ENCODE measurements at regions not wholly inside any gene's neighbourhood (a gene's known extent, or its start where the extent isn't known, plus 50 kb on each side); places are given as distances from the start of the nearest gene placed in this dataset.

DNA sequence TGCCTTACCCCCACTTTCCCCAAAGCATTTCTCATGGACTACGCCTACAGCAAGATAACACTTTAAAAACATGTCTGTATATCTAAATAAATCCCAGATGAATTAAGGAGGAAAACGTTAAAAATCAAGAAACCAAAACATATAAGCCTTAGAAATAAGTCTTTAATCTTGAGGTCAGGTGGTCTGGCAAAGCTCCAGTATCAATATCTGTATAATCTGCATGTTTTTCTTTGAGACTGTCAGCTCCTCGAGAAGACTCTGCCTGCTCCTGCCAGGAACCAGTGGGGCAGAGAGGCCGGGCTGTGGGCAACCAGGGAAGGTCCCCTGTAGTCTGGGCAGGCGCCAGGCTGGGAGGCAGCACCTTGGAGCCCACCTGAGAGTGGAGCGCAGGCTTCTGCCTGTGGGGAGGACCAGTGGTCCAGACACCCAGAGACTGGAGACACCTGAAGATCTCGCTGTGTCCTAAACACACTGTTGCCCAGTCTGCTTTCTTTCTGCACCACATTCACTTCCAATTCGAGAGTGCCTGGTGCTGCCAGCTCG lies 291.0 kb upstream of the SOX11 start:
- TF ChIP-seq, protein P1, sequence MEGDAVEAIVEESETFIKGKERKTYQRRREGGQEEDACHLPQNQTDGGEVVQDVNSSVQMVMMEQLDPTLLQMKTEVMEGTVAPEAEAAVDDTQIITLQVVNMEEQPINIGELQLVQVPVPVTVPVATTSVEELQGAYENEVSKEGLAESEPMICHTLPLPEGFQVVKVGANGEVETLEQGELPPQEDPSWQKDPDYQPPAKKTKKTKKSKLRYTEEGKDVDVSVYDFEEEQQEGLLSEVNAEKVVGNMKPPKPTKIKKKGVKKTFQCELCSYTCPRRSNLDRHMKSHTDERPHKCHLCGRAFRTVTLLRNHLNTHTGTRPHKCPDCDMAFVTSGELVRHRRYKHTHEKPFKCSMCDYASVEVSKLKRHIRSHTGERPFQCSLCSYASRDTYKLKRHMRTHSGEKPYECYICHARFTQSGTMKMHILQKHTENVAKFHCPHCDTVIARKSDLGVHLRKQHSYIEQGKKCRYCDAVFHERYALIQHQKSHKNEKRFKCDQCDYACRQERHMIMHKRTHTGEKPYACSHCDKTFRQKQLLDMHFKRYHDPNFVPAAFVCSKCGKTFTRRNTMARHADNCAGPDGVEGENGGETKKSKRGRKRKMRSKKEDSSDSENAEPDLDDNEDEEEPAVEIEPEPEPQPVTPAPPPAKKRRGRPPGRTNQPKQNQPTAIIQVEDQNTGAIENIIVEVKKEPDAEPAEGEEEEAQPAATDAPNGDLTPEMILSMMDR (IDR thresholded peaks at IDR 0.05; ENCODE audit: insufficient read depth, low read length): no peak

DNA sequence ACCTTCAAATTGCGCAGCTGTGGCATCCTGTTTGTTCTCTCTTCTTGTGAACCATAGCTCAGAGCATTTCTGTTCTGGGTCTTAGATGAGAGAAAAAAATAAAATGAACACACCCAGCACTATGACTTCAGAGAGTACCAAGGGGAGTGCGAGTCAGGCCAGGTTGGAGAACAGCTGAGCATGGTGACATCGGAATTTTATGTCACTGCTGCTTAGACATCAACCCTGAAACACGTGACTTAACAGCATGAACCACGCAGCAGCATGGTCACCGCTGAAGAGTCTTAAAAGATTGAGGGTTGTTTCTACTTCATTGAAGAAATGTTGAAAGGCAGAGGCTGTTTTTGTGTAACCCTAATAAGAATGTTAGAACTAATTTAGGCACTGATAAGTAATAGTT lies 288.8 kb upstream of the SOX11 start:
- TF ChIP-seq, protein P1 (IDR thresholded peaks at IDR 0.05; ENCODE audit: insufficient read depth, low read length): no peak
- H3K4me3 ChIP-seq (ENCODE audit: low read depth, low read length): no peak overlapping the region
- DNase-seq (ENCODE audit: low read depth): no peak

More for the DNA sequence above, 291.0 kb upstream of the SOX11 start:
- no peak overlapping the region for H3K4me3 ChIP-seq (ENCODE audit: low read depth, low read length)
- DNase-seq (ENCODE audit: low read depth): no peak

DNA sequence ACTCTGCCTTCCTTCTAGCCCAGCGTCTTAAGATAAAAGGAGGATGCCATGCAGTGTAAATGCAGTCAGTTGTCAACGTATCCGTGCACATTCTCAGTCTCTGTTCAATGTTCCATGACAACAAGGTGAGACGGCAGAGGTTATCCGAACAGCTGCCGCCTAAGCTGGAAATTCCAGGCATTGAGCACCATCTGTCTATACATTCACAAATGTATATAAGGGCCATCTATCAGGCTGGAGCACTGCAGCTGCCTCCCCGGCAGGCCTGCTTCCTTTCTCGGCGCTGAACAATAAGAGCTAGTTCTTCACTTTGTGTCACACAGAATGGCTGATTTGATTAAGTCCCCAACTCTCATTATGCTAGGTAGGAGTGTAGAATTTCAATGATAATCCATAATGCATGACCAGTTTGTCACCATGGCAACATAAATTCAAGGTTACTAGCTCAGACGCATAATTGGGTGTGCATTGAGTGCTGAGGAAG lies 282.2 kb upstream of the SOX11 start:
- TF ChIP-seq, protein P1 (IDR thresholded peaks at IDR 0.05; ENCODE audit: insufficient read depth, low read length): no peak
- H3K4me3 ChIP-seq (ENCODE audit: low read depth, low read length): no peak overlapping the region
- DNase-seq (ENCODE audit: low read depth): no peak

DNA sequence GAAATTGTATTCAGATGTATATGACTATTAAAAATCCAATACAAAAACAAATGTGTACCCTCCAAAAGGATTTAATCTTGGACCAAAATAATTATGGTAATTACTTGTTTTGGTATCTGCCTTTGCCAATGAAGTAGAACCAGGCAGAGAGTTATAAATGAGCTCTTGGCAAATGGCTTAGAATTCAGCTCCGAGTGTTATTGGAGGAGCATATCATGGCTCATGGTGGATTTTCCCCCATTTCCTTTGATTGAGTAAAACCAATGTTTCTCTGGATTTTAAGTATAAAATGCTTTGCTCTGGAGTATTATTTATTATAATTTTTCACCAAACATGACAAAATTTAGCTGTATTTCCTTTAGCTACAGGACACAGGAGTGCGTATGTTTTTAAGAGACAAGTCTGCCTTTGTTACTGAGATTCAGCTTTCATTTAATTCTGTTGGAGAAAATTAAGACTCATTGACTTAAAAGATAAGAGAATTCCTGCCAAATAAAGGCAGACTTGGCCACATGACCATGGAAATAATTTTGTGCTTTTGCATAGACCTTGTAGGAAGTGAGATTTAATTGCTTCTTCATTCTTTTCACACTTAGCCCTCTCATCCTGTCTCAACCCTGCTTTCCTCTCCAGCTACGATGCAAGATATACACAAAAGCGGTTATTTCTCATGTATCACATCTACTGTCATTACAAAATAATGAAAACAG lies 281.0 kb upstream of the SOX11 start:
- H3K4me3 ChIP-seq (ENCODE audit: low read depth, low read length): no peak overlapping the region
- DNase-seq (ENCODE audit: low read depth): no peak
- TF ChIP-seq, protein P1 (IDR thresholded peaks at IDR 0.05; ENCODE audit: insufficient read depth, low read length): no peak

DNA sequence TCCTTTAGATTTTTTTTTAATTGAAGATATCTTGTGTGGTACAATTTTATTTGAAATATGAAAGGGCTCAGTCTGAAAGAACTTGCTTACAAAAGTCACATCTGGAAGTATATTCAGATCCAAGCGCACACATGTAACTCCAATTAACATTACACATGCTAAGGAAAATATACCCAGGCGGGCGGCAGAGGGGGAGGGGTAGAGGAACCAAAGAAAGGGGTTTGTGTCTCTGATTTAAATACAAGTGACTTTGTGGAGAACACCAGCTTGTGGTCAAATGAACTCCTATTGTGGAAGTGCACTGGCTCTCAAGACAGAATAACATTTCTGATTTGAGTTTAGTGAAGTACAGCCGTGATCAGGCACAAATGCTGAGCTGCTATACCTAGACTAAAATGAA lies 280.2 kb upstream of the SOX11 start:
- TF ChIP-seq, protein P1 (IDR thresholded peaks at IDR 0.05; ENCODE audit: insufficient read depth, low read length): no peak
- H3K4me3 ChIP-seq (ENCODE audit: low read depth, low read length): no peak overlapping the region
- no peak for DNase-seq (ENCODE audit: low read depth)

DNA sequence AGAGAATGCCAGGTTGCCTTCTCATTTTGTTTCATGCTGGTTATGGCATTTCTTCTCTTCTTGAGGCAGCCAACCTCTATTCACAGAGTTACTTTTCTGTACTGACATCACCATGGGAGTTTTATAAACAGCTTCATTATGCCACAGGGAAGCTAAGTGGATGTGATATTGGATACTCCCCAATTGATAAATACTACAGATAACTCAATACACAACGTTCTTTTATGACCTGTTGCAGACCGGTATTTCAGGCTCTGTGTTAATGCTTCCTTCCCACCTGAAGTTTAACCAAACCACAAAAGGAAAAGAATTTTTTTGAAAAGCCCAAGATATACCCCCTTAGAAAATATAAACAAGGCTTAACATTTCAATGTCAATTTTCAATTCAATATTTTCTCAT lies 258.3 kb upstream of the SOX11 start:
- no peak overlapping the region for H3K4me3 ChIP-seq (ENCODE audit: low read depth, low read length)
- DNase-seq (ENCODE audit: low read depth): no peak
- TF ChIP-seq, protein P1 (IDR thresholded peaks at IDR 0.05; ENCODE audit: insufficient read depth, low read length): no peak
